HFFc6 (cell line): ENCODE measurements at regions not wholly inside any gene's neighbourhood (a gene's known extent, or its start where the extent isn't known, plus 50 kb on each side); places are given as distances from the start of the nearest gene placed in this dataset.

Experiments
- DNase-seq: peaks from one replicate; pipeline ENCODE4 v3.0.0-alpha.2; 2018
- H3K27ac Mint-ChIP-seq: 2 replicates; pipeline ENCODE4 v1.8.0; 2020; ENCODE audit warnings: mild to moderate bottlenecking, mixed read lengths
- H3K27me3 Mint-ChIP-seq: 2 replicates; pipeline ENCODE4 v1.8.0; 2021; ENCODE audit warnings: mild to moderate bottlenecking, moderate library complexity, mixed read lengths; ENCODE audit not compliant: insufficient read depth
- H3K36me3 Mint-ChIP-seq: 2 replicates; pipeline ENCODE4 v1.8.0; 2021; ENCODE audit warnings: low read depth, mixed read lengths
- H3K4me1 Mint-ChIP-seq: 2 replicates; pipeline ENCODE4 v1.8.0; 2020; ENCODE audit warnings: low read depth, mixed read lengths
- H3K4me3 Mint-ChIP-seq: 2 replicates; pipeline ENCODE4 v1.8.0; 2020; ENCODE audit warnings: mild to moderate bottlenecking, moderate library complexity, mixed read lengths
- H3K9me3 Mint-ChIP-seq: 2 replicates; pipeline ENCODE4 v1.8.0; 2020; ENCODE audit warnings: mild to moderate bottlenecking, mixed read lengths
- TF ChIP-seq, protein P1 (sequence below): fragments of 200-600 bp; sonication (generic); IDR thresholded peaks from 2 replicates; pipeline ENCODE4 v1.5.0; 2021; ENCODE audit warnings: antibody characterized with exemption, mild to moderate bottlenecking

DNA sequence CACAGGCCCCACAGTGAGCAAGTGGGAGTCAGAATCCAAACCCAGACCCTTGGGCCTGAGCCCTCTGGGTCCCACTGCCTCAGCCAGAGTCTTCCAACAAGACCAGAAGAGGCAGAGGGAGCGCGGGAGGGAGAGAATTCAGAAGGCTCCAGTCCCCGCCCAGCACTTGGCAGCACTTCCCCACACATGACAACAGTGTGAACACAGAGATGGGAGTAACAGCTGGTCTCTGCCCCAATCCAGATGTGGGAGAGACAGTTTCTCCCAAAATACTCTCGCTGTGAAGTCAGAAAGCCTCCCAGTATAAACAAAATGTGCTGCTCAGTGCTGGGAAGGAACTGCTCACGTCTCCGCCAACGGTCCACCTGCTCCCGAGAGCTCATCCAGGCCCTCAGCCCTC, 219.9 kb downstream of the MN1 start:
- Mint-ChIP-seq H3K9me3 (no peaks in the 10 kb centered on the region), H3K27me3 (peaks cover 24% of the 10 kb centered on the region)

DNA sequence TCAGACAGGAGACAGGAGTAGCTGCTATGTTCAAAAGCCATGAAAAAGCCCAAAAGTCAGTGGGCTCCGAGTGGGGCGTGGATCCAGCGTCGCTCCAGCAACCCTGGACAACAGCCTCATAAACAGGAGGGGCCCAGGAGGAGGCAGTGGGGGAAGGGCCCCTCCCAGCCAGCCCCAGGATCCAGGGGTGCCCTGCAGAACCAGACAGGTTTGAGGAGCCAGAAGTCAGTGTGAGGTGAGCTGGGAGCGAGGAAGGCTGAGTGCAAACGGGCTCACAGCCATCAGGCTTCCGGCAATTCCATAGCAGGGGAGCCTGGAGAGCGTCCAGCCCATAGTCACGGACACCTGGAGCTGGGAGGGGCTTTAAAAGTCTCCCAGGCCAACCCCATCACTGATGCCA, 217.7 kb downstream of the MN1 start:
- TF ChIP-seq, protein P1, sequence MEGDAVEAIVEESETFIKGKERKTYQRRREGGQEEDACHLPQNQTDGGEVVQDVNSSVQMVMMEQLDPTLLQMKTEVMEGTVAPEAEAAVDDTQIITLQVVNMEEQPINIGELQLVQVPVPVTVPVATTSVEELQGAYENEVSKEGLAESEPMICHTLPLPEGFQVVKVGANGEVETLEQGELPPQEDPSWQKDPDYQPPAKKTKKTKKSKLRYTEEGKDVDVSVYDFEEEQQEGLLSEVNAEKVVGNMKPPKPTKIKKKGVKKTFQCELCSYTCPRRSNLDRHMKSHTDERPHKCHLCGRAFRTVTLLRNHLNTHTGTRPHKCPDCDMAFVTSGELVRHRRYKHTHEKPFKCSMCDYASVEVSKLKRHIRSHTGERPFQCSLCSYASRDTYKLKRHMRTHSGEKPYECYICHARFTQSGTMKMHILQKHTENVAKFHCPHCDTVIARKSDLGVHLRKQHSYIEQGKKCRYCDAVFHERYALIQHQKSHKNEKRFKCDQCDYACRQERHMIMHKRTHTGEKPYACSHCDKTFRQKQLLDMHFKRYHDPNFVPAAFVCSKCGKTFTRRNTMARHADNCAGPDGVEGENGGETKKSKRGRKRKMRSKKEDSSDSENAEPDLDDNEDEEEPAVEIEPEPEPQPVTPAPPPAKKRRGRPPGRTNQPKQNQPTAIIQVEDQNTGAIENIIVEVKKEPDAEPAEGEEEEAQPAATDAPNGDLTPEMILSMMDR: no peak
- H3K9me3 Mint-ChIP-seq: no peaks in the 10 kb centered on the region
- no peak overlapping the region for H3K27ac Mint-ChIP-seq
- H3K4me1 Mint-ChIP-seq: no peaks in the 10 kb centered on the region
- no peaks in the 10 kb centered on the region for H3K36me3 Mint-ChIP-seq
- no peak overlapping the region for H3K4me3 Mint-ChIP-seq
- peaks cover 12% of the 10 kb centered on the region for H3K27me3 Mint-ChIP-seq
- DNase-seq: no peak

More for the DNA sequence above, 219.9 kb downstream of the MN1 start:
- Mint-ChIP-seq H3K36me3 (no peaks in the 10 kb centered on the region), H3K4me3 (no peak overlapping the region), H3K27ac (no peak overlapping the region), H3K4me1 (no peaks in the 10 kb centered on the region)
- DNase-seq: no peak
- TF ChIP-seq, protein P1: no peak

DNA sequence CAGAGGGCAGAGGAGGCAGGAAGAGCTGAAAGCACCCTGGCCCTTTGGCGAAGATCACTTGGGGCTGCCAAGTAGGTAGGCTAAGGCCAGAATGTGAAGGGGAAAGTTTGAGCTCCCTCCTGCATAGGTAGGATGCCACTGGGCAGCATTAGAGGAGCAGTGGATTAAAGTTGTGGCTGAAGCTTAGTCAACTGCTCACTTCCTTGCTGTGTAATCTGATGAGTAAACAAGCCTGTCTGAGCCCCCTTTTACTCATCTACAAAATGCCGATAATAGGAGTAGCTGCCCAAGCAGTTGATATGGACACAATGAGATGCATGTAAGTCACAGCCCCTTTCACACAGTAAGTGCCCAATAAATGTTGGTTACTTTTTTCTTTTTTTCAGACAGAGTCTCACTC, 216.4 kb downstream of the MN1 start:
- Mint-ChIP-seq H3K27me3 (peaks cover 8% of the 10 kb centered on the region), H3K36me3 (no peaks in the 10 kb centered on the region), H3K4me1 (no peaks in the 10 kb centered on the region), H3K9me3 (no peaks in the 10 kb centered on the region), H3K4me3 (no peak overlapping the region), H3K27ac (no peak overlapping the region)
- DNase-seq: no peak
- TF ChIP-seq, protein P1: no peak

DNA sequence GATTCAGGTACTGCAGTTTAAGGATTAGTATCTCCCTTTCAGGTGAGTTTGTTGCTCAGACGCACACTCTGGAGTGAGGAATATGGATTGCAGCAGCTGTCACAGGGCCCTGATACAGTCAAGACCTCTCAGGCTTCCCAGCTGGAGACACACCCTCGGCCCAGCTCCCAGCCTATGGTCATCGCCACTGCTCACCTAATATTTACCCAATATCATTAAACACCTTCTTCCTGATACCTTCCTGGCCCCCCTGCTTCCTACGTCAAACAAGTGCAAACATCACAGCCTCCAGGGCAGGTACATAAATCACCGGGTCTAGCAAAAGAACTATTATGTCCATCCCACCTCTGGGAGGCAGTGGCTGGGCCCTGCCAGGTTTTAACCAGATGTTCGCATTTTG, 213.3 kb downstream of the MN1 start:
- no peak for DNase-seq
- H3K9me3 Mint-ChIP-seq: no peaks in the 10 kb centered on the region
- H3K27me3 Mint-ChIP-seq: peaks cover 22% of the 10 kb centered on the region
- no peaks in the 10 kb centered on the region for H3K36me3 Mint-ChIP-seq
- TF ChIP-seq, protein P1: no peak
- H3K27ac Mint-ChIP-seq: no peak overlapping the region
- H3K4me3 Mint-ChIP-seq: no peak overlapping the region
- H3K4me1 Mint-ChIP-seq: no peaks in the 10 kb centered on the region

DNA sequence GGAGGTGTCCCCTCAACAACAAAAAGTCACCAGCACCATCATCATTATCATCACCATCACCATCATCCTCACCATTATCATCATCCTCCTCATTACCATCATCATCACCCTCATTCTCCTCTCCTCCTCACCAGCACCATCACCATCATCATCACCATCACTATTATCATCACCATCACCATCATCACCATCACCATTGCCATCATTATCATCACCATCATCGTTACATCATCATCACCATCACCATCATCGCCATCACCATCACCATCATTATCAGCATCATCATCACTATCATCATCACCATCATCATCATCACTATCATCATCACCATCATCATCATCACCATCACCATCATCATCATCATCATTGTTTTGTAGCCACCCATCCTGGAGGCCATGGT, 212.6 kb downstream of the MN1 start:
- no peaks in the 10 kb centered on the region for H3K9me3 Mint-ChIP-seq
- no peak for DNase-seq
- no peaks in the 10 kb centered on the region for H3K36me3 Mint-ChIP-seq
- H3K27ac Mint-ChIP-seq: no peak overlapping the region
- H3K4me3 Mint-ChIP-seq: no peak overlapping the region
- TF ChIP-seq, protein P1: no peak
- no peaks in the 10 kb centered on the region for H3K4me1 Mint-ChIP-seq
- peaks cover 22% of the 10 kb centered on the region for H3K27me3 Mint-ChIP-seq

DNA sequence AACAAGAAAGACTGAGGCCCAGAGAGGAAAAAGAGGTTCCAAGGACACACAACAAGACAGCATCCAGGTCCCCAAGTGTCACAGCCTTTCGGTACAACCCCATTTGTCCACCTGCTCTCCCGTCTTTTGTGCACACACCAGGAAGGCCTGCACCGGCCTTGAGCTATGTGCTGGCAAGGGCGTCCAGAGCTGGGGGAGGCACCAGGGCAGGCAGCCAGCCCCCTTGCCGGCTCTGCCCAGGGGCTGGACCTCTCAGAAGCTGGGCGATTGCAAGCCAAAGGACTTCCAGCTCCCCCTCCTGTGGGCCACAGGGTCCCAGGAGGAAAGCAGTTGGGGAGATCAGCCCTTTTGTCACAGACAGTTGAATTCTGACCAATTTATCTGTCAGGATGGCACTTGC, 210.5 kb downstream of the MN1 start:
- Mint-ChIP-seq H3K36me3 (no peaks in the 10 kb centered on the region), H3K9me3 (no peaks in the 10 kb centered on the region), H3K4me3 (no peak overlapping the region), H3K27me3 (peaks cover 22% of the 10 kb centered on the region), H3K27ac (no peak overlapping the region), H3K4me1 (no peaks in the 10 kb centered on the region)
- DNase-seq: no peak
- TF ChIP-seq, protein P1: no peak
